ENCODE measurements at regions not wholly inside any gene's neighbourhood (a gene's known extent, or its start where the extent isn't known, plus 50 kb on each side); places are given as distances from the start of the nearest gene placed in this dataset.

DNA sequence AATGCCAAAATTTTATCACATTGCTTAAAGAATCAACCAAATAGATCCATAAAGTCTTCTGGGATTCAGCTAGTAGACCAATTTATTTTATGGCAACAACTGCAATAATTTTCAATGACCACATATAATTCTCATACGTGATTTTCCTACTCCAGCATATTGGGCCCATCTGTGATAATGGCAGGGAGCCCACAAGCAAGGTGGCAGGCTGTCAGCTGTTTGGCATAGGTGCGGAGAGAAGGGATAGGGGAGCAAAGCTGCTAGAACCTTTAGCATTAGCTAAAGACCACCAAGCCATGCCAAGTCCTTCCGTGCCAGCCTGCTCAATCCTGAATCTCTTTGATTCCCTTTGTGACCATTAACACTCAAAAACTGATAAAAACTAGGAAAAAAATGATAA, 721.2 kb downstream of the XPNPEP1 start:
- Histone ChIP-seq H3K27me3 (no peaks in the 10 kb centered on the region), H3K9me3 (no peaks in the 10 kb centered on the region), H3K27ac (no peak overlapping the region), H3K4me3 (no peak overlapping the region), H3K9ac (ENCODE audit: low read depth in 2 of 2, low read length in 2 of 2) (no peak overlapping the region), H3K4me1 (no peaks in the 10 kb centered on the region), H3K36me3 (no peaks in the 10 kb centered on the region)
- no peak for DNase-seq
- intact Hi-C loops (cut with DNase I): no loop called here
- TF ChIP-seq, protein P1, sequence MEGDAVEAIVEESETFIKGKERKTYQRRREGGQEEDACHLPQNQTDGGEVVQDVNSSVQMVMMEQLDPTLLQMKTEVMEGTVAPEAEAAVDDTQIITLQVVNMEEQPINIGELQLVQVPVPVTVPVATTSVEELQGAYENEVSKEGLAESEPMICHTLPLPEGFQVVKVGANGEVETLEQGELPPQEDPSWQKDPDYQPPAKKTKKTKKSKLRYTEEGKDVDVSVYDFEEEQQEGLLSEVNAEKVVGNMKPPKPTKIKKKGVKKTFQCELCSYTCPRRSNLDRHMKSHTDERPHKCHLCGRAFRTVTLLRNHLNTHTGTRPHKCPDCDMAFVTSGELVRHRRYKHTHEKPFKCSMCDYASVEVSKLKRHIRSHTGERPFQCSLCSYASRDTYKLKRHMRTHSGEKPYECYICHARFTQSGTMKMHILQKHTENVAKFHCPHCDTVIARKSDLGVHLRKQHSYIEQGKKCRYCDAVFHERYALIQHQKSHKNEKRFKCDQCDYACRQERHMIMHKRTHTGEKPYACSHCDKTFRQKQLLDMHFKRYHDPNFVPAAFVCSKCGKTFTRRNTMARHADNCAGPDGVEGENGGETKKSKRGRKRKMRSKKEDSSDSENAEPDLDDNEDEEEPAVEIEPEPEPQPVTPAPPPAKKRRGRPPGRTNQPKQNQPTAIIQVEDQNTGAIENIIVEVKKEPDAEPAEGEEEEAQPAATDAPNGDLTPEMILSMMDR (IDR thresholded peaks at IDR 0.05): no peak

DNA sequence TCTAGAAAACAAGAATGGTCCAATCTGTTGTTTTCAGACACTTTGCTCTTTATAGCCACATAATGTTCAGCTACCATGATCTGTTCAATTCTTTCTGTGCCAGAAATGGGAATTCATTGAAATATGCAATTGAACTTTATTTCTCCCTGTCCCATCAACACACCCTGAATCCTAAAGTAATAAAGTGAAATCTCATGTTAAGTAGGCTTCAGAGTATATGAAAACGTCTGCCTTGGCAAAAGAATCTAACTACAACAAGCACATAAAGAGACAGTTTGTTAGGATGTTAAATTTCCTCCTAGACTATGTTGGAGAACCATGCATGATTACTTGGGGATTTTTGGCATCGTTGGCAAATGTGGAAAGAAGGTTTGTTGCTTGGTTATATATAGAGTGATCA, 722.7 kb downstream of the XPNPEP1 start:
- H3K4me3 ChIP-seq: no peak overlapping the region
- no peaks in the 10 kb centered on the region for H3K27me3 ChIP-seq
- intact Hi-C loops (cut with DNase I): no loop called here
- no peak overlapping the region for H3K27ac ChIP-seq
- H3K9me3 ChIP-seq: no peaks in the 10 kb centered on the region
- H3K9ac ChIP-seq (ENCODE audit: low read depth in 2 of 2, low read length in 2 of 2): no peak overlapping the region
- TF ChIP-seq, protein P1 (IDR thresholded peaks at IDR 0.05): no peak
- H3K4me1 ChIP-seq: no peaks in the 10 kb centered on the region
- DNase-seq: no peak
- no peaks in the 10 kb centered on the region for H3K36me3 ChIP-seq

- intact Hi-C loops (cut with DNase I): no loop called here
- H3K27ac ChIP-seq: no peak overlapping the region
- DNase-seq: no peak
- no peaks in the 10 kb centered on the region for H3K4me1 ChIP-seq
- H3K9ac ChIP-seq (ENCODE audit: low read depth in 2 of 2, low read length in 2 of 2): no peak overlapping the region
- H3K27me3 ChIP-seq: no peaks in the 10 kb centered on the region
- H3K36me3 ChIP-seq: no peaks in the 10 kb centered on the region
- no peaks in the 10 kb centered on the region for H3K9me3 ChIP-seq
- TF ChIP-seq, protein P1 (IDR thresholded peaks at IDR 0.05): no peak
- H3K4me3 ChIP-seq: no peak overlapping the region
These were observed 731.5 kb downstream of the XPNPEP1 start for GRCh38 chr10:109191823-109192222.

GRCh38 chr10:109191341-109191740, 732.0 kb downstream of the XPNPEP1 start:
- H3K27me3 ChIP-seq: no peaks in the 10 kb centered on the region
- H3K9me3 ChIP-seq: no peaks in the 10 kb centered on the region
- H3K4me1 ChIP-seq: no peaks in the 10 kb centered on the region
- intact Hi-C loops (cut with DNase I): no loop called here
- no peaks in the 10 kb centered on the region for H3K36me3 ChIP-seq
- no peak overlapping the region for H3K4me3 ChIP-seq
- no peak overlapping the region for H3K27ac ChIP-seq
- DNase-seq: no peak
- H3K9ac ChIP-seq (ENCODE audit: low read depth in 2 of 2, low read length in 2 of 2): no peak overlapping the region
- TF ChIP-seq, protein P1 (IDR thresholded peaks at IDR 0.05): no peak

DNA sequence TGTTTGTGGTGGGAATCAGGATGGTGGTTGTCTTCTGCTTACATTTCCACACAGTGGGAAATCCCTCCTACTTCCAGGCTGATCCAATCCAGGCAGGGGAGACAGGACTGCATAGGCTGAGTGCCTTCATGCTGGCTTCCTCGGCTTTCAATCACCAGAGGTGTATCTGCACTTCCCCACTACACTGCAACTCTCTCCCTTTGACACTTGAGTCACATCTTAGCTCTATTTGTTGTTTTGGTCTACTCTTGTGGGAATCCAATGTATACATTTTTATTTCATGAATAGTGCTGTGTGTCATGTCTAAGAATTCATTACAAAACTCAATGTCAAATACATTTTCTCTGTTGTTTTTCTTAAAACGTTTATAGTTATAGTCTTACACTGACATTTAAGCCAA, 735.6 kb downstream of the XPNPEP1 start:
- Histone ChIP-seq H3K27me3 (no peaks in the 10 kb centered on the region), H3K9me3 (no peaks in the 10 kb centered on the region), H3K27ac (no peak overlapping the region), H3K36me3 (no peaks in the 10 kb centered on the region), H3K4me1 (no peaks in the 10 kb centered on the region), H3K4me3 (no peak overlapping the region), H3K9ac (ENCODE audit: low read depth in 2 of 2, low read length in 2 of 2) (no peak overlapping the region)
- TF ChIP-seq, protein P1 (IDR thresholded peaks at IDR 0.05): no peak
- intact Hi-C loops (cut with DNase I): no loop called here
- no peak for DNase-seq

- Histone ChIP-seq H3K36me3 (no peaks in the 10 kb centered on the region), H3K4me3 (no peak overlapping the region), H3K9ac (ENCODE audit: low read depth in 2 of 2, low read length in 2 of 2) (no peak overlapping the region), H3K9me3 (no peaks in the 10 kb centered on the region), H3K4me1 (no peaks in the 10 kb centered on the region), H3K27me3 (no peaks in the 10 kb centered on the region), H3K27ac (no peak overlapping the region)
- DNase-seq: no peak
- intact Hi-C loops (cut with DNase I): no loop called here
- TF ChIP-seq, protein P1 (IDR thresholded peaks at IDR 0.05): no peak
These were observed 739.9 kb downstream of the XPNPEP1 start for GRCh38 chr10:109183366-109183765.

Measured in colonic mucosa (tissue), 4 donors.